SU-DHL-6 (cell line): ENCODE measurements at regions not wholly inside any gene's neighbourhood (a gene's known extent, or its start where the extent isn't known, plus 50 kb on each side); places are given as distances from the start of the nearest gene placed in this dataset.
"Not testable (repeated sequence)": the region's sequence is repeated elsewhere in the genome, so short reads cannot be mapped to it uniquely, and the experiment has no call there.

ENCODE experiments used
- H2AFZ ChIP-seq: fragments of 200-600 bp; sonication (generic); 2 replicates; pipeline ENCODE4 v1.6.1; 2014; ENCODE audit warnings: low read depth, mild to moderate bottlenecking, moderate library complexity, mixed read lengths, antibody characterized with exemption, low read length; ENCODE audit not compliant: severe bottlenecking
- H3F3A ChIP-seq: fragments of 200-600 bp; shearing (Covaris generic); 2 replicates; pipeline ENCODE4 v1.6.0; 2016; ENCODE audit warnings: antibody characterized with exemption, mild to moderate bottlenecking; ENCODE audit not compliant: insufficient read depth
- H3K27ac ChIP-seq: fragments of 200-600 bp; sonication (generic); 2 replicates; pipeline ENCODE4 v1.5.1; 2016; ENCODE audit warnings: low read depth, mild to moderate bottlenecking, low read length, moderate library complexity, mixed read lengths
- H3K27me3 ChIP-seq: fragments of 200-600 bp; sonication (generic), shearing (Covaris generic); 2 replicates; pipeline ENCODE4 v1.6.0; 2014; ENCODE audit warnings: mild to moderate bottlenecking, low read length
- H3K36me3 ChIP-seq: fragments of 200-600 bp; sonication (generic); 2 replicates; pipeline ENCODE4 v1.6.1; 2014; ENCODE audit warnings: mild to moderate bottlenecking, low read length, mixed read lengths
- H3K4me2 ChIP-seq: fragments of 300-600, 200-600 bp; shearing (Covaris generic), sonication (generic); 2 replicates; pipeline ENCODE4 v1.6.0; 2014; ENCODE audit warnings: low read length, low read depth, mild to moderate bottlenecking; ENCODE audit not compliant: poor library complexity, severe bottlenecking
- H3K4me3 ChIP-seq: fragments of 200-600 bp; sonication (generic); 2 replicates; pipeline ENCODE4 v1.5.1; 2014; ENCODE audit warnings: antibody characterized with exemption, low read length, mild to moderate bottlenecking, mixed read lengths; ENCODE audit not compliant: insufficient read depth, poor library complexity, severe bottlenecking
- H3K79me2 ChIP-seq: fragments of 200-600 bp; sonication (generic); 2 replicates; pipeline ENCODE4 v1.6.1; 2014; ENCODE audit warnings: mild to moderate bottlenecking, low read length, moderate library complexity; ENCODE audit not compliant: insufficient read depth
- H3K9ac ChIP-seq: fragments of 200-600 bp; sonication (generic); 2 replicates; pipeline ENCODE4 v1.7.0; 2014; ENCODE audit warnings: mild to moderate bottlenecking, low read length
- H3K9me2 ChIP-seq: fragments of 200-600 bp; sonication (generic); replicated peaks from 2 replicates; pipeline ENCODE4 v1.6.1; 2014; ENCODE audit warnings: low read length; ENCODE audit not compliant: insufficient read depth
- H3K9me3 ChIP-seq: fragments of 200-600 bp; sonication (generic); 2 replicates; pipeline ENCODE4 v1.6.1; 2014; ENCODE audit warnings: low read length, mixed read lengths; ENCODE audit not compliant: insufficient read depth
- H4K20me1 ChIP-seq: fragments of 200-600 bp; sonication (generic); 2 replicates; pipeline ENCODE4 v1.6.1; 2014; ENCODE audit warnings: low read depth, mild to moderate bottlenecking, antibody characterized with exemption, low read length, moderate library complexity, mixed read lengths
- EZH2phosphoT487 ChIP-seq: fragments of 200-600 bp; sonication (generic), shearing (Covaris generic); conservative IDR thresholded peaks from 2 replicates; pipeline ENCODE4 v1.6.1; 2018; ENCODE audit warnings: mild to moderate bottlenecking, antibody characterized with exemption, low read length, moderate library complexity, mixed read lengths
- TF ChIP-seq, protein P1 (sequence below): fragments of 200-600 bp; sonication (generic); IDR thresholded peaks from one replicate; pipeline ENCODE4 v1.5.1; 2017; ENCODE audit warnings: antibody characterized with exemption, mild to moderate bottlenecking, low read length, moderate library complexity; ENCODE audit not compliant: insufficient read depth, poor library complexity, severe bottlenecking

DNA sequence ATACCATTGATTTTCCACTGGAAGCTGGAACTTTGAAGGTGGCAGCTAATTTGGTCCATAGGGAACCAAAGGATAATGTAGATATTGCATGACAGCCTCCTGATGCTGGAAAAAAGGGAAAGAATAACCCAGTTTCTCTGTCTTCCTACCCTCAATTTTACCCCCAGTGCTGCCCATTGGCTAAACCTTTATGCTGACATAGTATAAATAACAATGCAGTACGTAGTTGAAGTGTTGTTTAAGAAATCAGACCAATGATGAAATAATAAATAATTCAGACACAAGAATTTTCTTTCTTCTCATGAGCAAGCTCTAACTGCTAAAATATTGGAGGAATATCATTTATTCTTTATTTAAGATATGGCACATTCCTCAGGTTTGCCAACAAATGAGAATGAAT is 843.4 kb downstream of the EPHA3 start:
- TF ChIP-seq, protein P1, sequence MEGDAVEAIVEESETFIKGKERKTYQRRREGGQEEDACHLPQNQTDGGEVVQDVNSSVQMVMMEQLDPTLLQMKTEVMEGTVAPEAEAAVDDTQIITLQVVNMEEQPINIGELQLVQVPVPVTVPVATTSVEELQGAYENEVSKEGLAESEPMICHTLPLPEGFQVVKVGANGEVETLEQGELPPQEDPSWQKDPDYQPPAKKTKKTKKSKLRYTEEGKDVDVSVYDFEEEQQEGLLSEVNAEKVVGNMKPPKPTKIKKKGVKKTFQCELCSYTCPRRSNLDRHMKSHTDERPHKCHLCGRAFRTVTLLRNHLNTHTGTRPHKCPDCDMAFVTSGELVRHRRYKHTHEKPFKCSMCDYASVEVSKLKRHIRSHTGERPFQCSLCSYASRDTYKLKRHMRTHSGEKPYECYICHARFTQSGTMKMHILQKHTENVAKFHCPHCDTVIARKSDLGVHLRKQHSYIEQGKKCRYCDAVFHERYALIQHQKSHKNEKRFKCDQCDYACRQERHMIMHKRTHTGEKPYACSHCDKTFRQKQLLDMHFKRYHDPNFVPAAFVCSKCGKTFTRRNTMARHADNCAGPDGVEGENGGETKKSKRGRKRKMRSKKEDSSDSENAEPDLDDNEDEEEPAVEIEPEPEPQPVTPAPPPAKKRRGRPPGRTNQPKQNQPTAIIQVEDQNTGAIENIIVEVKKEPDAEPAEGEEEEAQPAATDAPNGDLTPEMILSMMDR = no peak
- no peak for TF ChIP-seq EZH2phosphoT487
- no peak overlapping the region for H3K9ac ChIP-seq
- no peaks in the 10 kb centered on the region for H3K79me2 ChIP-seq
- H3K27me3 ChIP-seq = no peaks in the 10 kb centered on the region
- no peak overlapping the region for H3K4me3 ChIP-seq
- H4K20me1 ChIP-seq = no peaks in the 10 kb centered on the region
- no peak overlapping the region for H3K4me2 ChIP-seq
- no peaks in the 10 kb centered on the region for H3K9me3 ChIP-seq
- no peak overlapping the region for H2AFZ ChIP-seq
- H3F3A ChIP-seq = no peaks in the 10 kb centered on the region
- no peaks in the 10 kb centered on the region for H3K36me3 ChIP-seq
- no peak overlapping the region for H3K27ac ChIP-seq
- no peaks in the 10 kb centered on the region for H3K9me2 ChIP-seq

DNA sequence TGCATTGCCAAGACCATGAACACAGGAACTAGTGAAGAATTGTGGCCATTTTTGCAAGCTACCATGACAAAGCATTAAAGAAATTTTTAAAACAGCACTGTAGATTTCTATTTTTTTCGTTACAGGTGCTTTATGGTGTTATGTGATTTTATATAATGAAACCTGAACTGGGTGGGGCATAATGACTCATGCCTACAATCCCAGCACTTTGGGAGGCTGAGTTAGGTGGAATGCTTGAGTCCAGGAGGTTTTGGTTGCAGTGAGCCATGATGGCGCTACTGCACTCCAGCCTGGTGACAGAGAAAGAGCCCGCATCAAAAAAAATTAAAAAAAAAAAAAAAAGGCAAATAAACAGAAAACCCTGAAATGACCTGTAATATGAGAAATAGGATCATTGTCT is 846.7 kb downstream of the EPHA3 start:
- no peak overlapping the region for H3K9ac ChIP-seq
- no peak overlapping the region for H3K4me3 ChIP-seq

DNA sequence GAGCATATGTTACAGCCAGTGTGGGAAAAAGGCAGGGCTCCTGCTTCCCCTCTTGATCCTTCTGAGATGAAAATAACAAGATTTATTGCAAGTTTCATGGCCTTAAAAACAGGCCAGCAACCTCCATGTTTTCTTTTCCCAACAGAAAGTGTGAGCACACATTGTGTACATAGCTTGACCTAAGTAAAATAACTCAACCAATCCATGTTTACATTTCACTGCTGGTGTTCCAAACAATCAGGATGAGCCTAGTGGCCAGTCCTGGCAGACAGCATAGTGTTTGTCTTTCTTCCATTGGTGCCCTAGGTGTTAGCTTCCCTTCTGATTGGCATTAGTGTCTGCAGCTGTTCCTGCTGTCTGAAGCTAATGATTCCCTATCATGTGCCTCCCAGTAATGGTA is 847.7 kb downstream of the EPHA3 start:
- Histone ChIP-seq H3K27me3 (no peaks in the 10 kb centered on the region), H3K27ac (no peak overlapping the region), H3K9ac (no peak overlapping the region), H3K79me2 (no peaks in the 10 kb centered on the region), H3K36me3 (no peaks in the 10 kb centered on the region), H3K4me3 (no peak overlapping the region), H2AFZ (no peak overlapping the region), H4K20me1 (no peaks in the 10 kb centered on the region), H3K4me2 (no peak overlapping the region), H3K9me2 (no peaks in the 10 kb centered on the region), H3F3A (no peaks in the 10 kb centered on the region), H3K9me3 (no peaks in the 10 kb centered on the region)
- TF ChIP-seq EZH2phosphoT487 = no peak
- TF ChIP-seq, protein P1 = no peak

More for the DNA sequence above, 846.7 kb downstream of the EPHA3 start:
- Histone ChIP-seq H3K27me3 (no peaks in the 10 kb centered on the region), H3K9me2 (no peaks in the 10 kb centered on the region), H3K79me2 (no peaks in the 10 kb centered on the region), H2AFZ (no peak overlapping the region), H3K27ac (no peak overlapping the region), H3K36me3 (no peaks in the 10 kb centered on the region), H3K4me2 (no peak overlapping the region), H3F3A (no peaks in the 10 kb centered on the region), H4K20me1 (no peaks in the 10 kb centered on the region), H3K9me3 (no peaks in the 10 kb centered on the region)
- no peak for TF ChIP-seq EZH2phosphoT487
- TF ChIP-seq, protein P1 = no peak

DNA sequence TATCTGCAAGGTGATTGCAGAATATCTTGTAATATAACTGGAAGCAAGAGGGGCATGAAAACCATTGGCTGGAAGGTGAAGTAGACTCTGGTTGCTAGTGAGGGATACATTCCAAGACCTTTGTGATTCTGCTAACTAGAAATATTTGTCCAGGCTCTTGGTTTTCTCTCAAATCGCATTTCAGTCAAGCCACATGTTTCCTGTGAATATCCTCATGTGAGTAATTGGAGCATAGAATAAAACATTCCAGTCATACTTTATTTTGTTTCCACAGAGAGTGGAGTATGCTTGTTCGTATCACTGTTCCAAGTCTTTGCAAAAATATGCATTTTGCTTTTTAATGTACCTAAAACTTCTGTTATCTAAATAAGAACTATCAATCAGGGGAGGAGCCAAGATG is 850.0 kb downstream of the EPHA3 start:
- H4K20me1 ChIP-seq = no peaks in the 10 kb centered on the region
- no peak overlapping the region for H2AFZ ChIP-seq
- H3K4me2 ChIP-seq = no peak overlapping the region
- no peak for TF ChIP-seq EZH2phosphoT487
- TF ChIP-seq, protein P1 = no peak
- H3F3A ChIP-seq = no peaks in the 10 kb centered on the region
- H3K36me3 ChIP-seq = no peaks in the 10 kb centered on the region
- no peaks in the 10 kb centered on the region for H3K9me3 ChIP-seq
- no peaks in the 10 kb centered on the region for H3K27me3 ChIP-seq
- H3K9ac ChIP-seq = no peak overlapping the region
- no peak overlapping the region for H3K4me3 ChIP-seq
- H3K9me2 ChIP-seq = no peaks in the 10 kb centered on the region
- H3K79me2 ChIP-seq = no peaks in the 10 kb centered on the region
- H3K27ac ChIP-seq = no peak overlapping the region

DNA sequence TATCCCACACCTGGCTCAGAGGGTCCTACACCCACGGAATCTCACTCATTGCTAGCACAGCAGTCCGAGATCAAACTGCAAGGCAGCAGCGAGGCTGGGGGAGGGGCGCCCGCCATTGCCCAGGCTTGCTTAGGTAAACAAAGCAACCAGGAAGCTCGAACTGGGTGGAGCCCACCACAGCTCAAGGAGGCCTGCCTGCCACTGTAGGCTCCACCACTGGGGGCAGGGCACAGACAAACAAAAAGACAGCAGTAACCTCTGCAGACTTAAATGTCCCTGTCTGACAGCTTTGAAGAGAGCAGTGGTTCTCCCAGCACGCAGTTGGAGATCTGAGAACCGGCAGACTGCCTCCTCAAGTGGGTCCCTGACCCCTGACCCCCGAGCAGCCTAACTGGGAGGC is 850.7 kb downstream of the EPHA3 start:
- H3K4me2 ChIP-seq, H3K9me2 ChIP-seq, H3K36me3 ChIP-seq, H3F3A ChIP-seq, H2AFZ ChIP-seq, H3K27me3 ChIP-seq, H3K79me2 ChIP-seq, H3K9ac ChIP-seq, H3K4me3 ChIP-seq, H3K27ac ChIP-seq, H3K9me3 ChIP-seq, H4K20me1 ChIP-seq: not testable (repeated sequence)
